ENCODE measurements at regions not wholly inside any gene's neighbourhood (a gene's known extent, or its start where the extent isn't known, plus 50 kb on each side); places are given as distances from the start of the nearest gene placed in this dataset.

DNA sequence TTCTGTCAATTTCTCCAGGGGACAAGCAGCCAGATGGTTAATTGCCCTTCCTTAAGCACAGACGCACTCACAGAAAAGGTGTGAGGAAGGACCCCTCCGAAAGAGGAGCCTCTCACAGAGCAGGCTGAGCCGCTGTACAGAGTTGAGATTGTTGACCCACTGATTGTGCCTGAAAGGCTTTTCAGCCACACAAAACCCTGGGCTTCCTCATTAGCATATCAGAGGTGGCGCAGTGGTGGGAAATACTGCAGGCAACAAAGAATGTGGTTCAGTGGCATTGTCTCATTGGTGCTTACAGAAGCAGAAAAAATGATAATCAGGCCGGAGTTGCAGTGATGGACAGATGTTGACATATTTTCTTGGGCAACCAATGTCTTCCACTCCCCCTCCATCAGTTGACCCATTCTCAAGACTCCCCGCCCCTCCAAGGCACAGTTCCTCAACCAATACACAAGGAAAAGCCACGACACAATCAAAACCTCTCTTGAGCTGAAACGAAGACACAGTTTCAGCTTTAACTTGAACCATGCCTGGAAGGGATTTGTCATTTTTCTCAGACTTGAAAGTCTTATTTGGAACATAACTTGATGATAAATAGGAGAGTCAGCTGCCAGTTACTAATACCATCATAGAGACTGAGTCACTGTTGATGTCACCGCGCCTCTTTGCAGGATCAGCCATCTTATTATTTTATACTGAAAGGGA lies 53.1 kb downstream of the ATXN3L start:
- POLR2A ChIA-PET = no interaction called here
- CTCF ChIA-PET = no interaction called here

DNA sequence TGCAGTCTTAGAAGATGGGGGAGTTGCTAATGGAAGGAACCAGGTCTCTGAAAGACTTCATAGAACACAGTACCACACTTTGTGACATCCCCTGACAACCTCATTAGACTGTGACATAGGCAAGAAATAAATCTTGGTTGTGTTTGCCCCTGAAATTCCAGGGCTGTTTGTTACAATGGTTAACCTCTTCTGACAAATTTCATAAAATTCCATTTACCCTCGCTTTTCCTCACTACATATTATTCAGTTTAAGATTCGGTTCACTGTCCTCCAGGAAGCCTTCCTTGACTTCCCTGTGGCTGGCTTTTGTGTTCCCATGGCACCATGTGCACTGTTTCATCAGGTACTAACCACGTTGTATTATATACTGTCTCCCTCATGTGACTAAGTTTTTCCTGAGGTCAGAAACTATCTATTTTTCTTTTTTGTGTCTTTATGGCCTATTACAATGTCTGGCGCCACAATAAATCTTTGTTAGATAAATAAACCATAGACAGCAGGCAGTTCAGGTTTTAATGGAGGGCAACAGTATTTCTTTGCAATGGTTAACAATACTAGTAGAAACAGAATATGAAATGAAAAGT lies 54.2 kb downstream of the ATXN3L start:
- CTCF ChIA-PET = no interaction called here
- POLR2A ChIA-PET = no interaction called here

DNA sequence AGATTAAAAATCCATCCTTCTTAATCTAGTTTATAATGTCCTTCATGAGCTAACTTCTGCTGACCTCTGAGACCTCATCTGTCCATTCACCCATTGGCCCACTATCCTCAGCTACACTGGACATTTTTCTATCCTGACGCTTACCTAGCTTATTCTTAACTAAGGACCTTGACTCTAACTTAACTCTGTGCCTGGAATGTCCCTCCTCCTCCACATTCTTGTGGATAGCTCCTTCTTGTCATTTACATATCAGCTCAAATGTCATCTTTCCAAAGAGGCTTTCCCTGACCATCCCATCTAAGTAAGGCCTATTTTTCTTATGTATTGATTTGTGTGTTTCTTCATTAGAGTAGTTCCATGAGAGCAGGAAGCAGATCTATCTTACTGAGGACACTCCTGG lies 54.7 kb downstream of the ATXN3L start:
- CTCF ChIA-PET = no interaction called here

DNA sequence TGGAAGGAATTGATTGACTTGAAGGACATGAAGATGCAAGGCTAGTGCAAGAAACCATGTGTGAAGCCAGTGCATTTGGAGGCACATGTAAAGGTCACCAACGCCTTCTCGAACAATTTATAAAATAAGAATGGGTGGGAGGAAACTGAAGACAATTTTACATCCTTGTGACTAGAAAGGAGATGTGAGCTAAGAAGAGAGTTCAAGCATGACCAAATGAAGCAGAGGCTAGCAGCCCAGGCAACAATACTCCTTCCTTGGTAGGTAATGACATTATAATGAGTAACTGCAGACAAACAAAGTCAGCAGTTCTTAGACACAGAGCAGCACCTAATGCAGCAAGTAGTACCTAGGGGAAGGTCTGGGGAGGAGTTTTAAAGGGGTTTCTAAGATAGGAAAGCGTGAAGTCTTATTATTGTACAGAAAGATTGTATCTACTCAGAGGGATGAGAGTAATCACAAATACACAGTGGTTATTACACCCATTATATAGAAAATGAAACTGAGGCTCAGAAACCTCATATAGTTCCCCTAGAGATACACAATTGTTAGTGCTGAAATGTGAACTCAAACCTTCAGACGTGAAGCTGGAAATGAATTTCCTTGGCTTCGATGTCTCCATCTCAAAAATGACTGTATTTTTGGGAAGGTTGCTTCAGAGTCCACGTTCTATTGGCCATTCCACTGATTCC lies 56.1 kb downstream of the ATXN3L start:
- POLR2A ChIA-PET = no interaction called here

More for the DNA sequence above, 54.7 kb downstream of the ATXN3L start:
- POLR2A ChIA-PET = no interaction called here

DNA sequence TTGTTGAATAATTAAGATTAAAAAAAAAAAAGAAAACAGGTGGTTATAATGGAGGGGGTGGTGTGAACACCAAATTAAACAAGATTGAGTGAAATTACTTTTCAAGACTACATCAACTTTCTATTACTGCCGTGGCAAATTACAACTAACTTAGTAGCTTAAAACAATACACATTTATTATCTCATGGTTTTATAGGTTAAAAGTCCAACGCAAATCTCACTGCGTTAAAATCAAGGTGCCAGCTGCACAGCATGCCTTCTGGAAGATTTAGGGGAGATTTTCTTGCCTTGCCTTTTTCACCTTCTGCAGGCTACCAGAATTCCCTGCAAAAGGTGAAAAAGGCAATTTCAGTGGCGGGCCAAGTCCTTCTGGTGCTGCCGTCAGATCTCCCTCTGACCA lies 58.5 kb downstream of the ATXN3L start:
- POLR2A ChIA-PET = interaction anchor here (0.6 kb wide), 1 partner anchor 41 kb away, joined by 3 read pairs; no protein-coding TSS in a partner anchor
- CTCF ChIA-PET = no interaction called here

More for the DNA sequence above, 56.1 kb downstream of the ATXN3L start:
- CTCF ChIA-PET = no interaction called here

GRCh38 chrX:13260598-13260997 lies 59.3 kb downstream of the ATXN3L start:
- ChIA-PET POLR2A (interaction anchor here (0.6 kb wide), 1 partner anchor 40 kb away, joined by 3 read pairs; no protein-coding TSS in a partner anchor), CTCF (no interaction called here)

- ChIA-PET CTCF (no interaction called here), POLR2A (no interaction called here)
Measured at GRCh38 chrX:13258725-13259124, 61.1 kb downstream of the ATXN3L start.

GRCh38 chrX:13258052-13258444 lies 61.8 kb downstream of the ATXN3L start:
- ChIA-PET CTCF (no interaction called here), POLR2A (no interaction called here)

DNA sequence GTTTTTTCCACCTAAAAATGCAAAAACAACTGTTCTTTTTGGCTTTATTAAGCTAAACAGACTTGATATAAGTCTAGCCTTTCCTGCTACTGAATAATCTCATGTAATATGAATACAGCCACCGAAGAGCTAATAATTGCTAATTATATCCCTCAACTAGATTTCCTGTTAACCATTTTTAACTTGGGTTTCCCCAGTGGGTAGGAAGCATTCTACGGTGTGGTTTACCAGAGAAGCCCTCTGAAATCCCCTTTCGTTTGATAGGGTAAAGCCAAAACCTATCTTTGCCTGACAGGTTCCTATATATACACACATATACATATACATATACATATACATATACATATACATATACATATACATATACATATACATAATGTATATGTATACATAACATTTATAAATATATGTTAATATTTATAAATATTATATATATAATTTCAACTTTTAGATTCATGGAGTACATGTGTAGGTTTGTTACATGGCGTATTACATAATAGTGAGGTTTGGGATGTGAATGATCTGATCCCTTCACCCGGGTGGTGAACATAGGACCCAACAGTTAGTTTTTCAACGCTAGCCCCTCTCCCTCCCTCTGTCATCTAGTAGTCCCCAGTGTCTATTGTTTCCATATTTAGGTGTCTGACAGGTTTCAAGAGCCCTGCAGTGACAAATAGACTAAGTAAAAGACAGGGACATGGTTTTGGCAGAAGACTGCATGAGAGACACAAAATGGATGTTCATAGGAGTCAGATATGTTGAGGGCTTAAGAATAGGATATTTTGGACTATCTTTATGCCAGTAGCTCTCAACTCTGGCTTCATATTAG lies 62.4 kb downstream of the ATXN3L start:
- CTCF ChIA-PET = no interaction called here
- POLR2A ChIA-PET = no interaction called here

DNA sequence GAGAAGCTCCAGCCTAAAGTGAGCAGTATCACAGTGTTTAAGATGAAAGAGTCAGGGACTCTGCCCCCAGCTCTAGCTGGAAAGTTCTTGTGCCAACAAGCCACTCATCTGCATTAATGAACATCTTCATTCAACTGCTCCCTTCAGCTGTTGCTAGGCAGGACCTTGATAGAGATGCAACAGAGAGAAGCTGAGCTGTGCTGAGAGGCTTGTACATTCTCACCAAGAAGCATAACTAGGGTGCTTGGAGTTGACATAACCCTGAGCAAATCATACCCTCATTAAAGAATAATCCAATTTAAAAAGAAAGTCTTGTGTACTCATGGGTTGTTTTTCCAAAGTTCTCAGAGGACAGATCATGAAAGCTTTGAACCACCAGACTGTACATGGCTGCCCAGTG lies 63.2 kb downstream of the ATXN3L start:
- ChIA-PET CTCF (no interaction called here), POLR2A (no interaction called here)

GRCh38 chrX:13254870-13255269 lies 65.0 kb downstream of the ATXN3L start:
- ChIA-PET POLR2A (no interaction called here), CTCF (interaction anchor here (0.5 to 1.2 kb wide), 2 partner anchors 233 to 743 kb away, joined by 3 read pairs; no protein-coding TSS in a partner anchor)

DNA sequence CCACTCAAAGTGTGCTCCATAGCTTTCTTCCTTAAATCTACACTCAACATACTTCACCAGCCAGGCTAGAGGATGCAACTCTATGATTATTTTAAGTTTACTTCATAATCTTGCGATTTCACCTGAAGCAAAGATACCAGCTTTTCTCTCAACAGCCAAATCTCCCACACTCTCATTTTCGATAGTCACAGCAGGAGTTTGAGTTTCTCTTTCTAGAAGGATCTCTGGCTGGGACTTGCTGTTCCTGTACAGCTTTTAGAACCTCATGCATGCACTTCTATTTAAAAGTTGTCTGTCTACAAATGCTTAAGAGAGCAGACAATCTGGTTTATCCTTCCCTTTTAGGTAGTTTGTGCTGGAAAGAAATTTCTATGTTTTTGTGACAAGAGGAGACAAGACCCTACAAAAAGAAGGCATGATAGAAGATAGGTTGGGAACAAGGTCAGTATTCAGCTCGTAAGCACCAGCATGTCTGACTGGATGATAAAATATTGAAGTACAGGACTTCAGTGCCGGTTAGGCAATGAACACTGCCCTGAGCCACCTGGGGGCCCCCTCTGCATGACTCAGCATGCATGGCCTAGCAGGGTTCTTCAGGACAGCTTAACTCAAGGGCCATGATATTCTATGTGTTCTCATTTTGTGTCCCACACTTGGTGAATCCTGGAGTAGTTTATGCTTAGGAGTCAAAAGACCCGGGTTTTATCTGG lies 65.6 kb downstream of the ATXN3L start:
- POLR2A ChIA-PET = no interaction called here
- CTCF ChIA-PET = interaction anchor here (0.5 to 1.2 kb wide), 2 partner anchors 234 to 743 kb away, joined by 3 read pairs; no protein-coding TSS in a partner anchor

DNA sequence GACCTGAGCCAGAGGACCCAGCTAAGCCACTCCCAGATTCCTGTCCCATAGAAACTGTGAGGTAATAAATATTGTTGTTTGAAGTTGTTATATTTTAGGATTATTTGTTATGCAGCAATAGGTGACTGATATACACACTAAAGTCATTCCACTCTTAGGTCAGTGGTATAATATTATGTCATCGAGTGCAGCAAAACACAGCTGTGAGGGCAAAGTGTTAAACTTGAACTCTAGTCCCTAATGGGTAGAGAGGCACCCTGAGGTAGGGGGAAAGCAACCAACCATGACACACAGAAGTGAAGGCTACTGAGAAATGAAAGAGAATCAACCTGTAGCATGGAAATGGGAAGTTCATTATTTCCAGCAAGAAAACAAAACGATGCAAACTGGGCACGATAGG lies 66.6 kb downstream of the ATXN3L start:
- ChIA-PET CTCF (interaction anchor here (0.6 kb wide), 1 partner anchor 18 kb away, joined by 5 read pairs; no protein-coding TSS in a partner anchor), POLR2A (no interaction called here)

DNA sequence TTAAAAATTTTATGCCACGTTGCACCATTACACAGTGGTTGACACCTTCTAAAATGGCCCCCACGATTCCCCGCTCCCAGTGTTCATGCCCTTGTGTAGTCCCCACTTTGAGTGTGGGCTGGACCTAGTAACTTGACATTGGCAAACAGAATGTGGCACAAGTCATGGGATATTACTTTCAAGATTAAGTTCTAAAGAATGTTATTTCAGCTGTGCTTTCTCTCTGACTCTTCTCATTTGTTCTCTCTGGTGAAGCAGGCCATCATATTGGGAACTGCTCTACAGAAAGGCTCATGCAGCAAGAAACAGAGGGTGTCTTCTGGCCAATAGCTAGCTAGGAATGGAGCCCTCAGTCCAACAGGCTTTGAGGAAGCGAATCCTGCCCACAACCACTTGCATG lies 67.1 kb downstream of the ATXN3L start:
- ChIA-PET POLR2A (no interaction called here), CTCF (no interaction called here)

- CTCF ChIA-PET = no interaction called here
- POLR2A ChIA-PET = no interaction called here
Measured at GRCh38 chrX:13250826-13251580, 68.8 kb downstream of the ATXN3L start.

DNA sequence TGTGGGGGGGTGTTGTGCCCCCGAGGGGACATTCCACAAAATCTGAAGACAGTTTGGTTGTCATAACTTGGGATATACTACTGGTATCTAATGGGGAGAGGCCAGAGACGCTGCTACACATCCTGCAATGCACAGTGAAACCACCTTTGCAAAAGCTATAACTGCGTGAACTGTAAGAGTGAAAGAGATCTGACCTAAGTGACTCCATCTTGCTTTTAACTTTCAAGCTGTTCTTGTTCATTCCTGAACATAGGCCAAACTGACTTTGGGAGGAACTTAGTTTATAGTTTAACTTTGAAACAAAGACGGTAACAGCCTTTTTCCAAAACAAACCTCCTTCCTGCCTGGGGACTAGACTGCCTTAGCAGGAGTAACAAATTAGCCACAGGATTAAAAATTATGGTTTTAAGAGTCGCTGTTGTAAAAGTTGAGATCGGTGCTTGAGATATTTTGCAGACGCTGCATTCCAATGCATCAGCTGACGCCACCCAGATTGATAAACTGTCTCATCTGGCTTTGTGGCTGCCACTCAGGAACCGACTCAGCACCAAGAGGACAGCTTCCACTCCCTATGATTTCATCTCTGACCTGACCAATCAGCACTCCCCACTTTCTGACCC lies 70.9 kb downstream of the ATXN3L start:
- ChIA-PET CTCF (no interaction called here), POLR2A (no interaction called here)

DNA sequence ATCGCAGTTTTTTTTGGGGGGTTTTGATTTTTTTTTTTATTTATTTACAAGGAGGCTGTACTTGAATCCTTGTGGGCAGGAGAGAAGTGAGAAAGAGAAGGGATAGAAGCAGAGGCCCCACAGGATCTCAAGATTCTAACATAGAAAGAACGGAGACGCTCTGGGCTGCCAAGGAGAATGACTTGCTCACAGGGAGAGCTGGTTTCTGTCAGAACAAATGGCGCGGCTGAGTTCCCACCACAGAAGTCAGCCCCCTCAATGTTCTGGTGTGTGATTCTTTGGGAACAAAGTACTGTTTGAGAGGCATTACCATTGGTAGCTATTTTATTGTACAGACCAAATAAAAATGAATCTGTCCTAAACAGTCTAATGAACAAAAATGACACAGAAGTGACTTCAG lies 80.6 kb downstream of the ATXN3L start:
- ChIA-PET CTCF (no interaction called here), POLR2A (no interaction called here)

DNA sequence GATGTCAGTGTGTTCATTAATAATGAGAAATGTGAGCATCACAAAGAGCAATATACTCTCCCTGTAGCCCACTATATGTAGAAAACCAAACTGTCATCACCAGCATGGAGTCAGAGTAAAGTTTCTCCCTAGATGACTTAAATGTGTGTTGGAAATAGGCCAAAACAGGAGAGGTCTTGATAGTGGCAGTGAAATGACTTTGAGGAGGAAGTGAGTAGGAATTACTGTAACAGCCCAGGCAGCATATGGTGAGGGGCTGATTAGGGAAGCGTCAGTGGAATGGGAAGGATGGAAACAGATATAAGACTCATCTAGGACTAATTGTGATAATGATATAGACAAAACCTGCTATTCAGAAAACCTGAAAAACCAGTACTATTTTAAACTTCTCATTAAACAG lies 83.9 kb downstream of the ATXN3L start:
- CTCF ChIA-PET = no interaction called here
- POLR2A ChIA-PET = no interaction called here

DNA sequence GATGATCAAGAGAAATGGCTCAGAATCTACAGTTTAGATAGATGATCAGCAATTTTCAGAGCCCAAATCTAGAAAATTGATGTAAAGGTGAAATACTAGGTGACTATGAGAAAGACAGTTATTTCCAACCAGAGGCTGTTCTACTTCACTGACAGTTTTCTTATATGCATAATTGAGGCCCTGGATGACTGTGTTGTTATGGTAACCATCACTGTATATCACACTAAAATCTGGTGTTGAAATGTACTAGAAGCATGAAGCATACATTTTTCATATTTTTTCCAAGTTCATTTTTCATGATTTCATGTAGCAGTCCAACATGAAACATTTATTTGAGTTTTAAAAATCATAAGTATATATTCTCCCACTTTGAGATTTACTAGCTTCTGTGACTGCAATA lies 87.4 kb downstream of the ATXN3L start:
- ChIA-PET CTCF (no interaction called here), POLR2A (no interaction called here)

Data from activated CD8-positive, alpha-beta memory T cell treated with anti-CD3 and anti-CD28 coated beads for 36 hours (primary cell).